GM13976 (cell line): ENCODE measurements at regions not wholly inside any gene's neighbourhood (a gene's known extent, or its start where the extent isn't known, plus 50 kb on each side); places are given as distances from the start of the nearest gene placed in this dataset.

ENCODE experiments used
- DNase-seq: peaks from one replicate; pipeline ENCODE4 v3.0.0; 2012; ENCODE audit warnings: low spot score
- in situ Hi-C: fragments of 300-500 bp; cut with MboI; formaldehyde crosslinking; loops from one replicate; pipeline ENCODE4 v1.12.0; 2022; ENCODE audit warnings: low sequenced_read_pairs, mixed read lengths, inconsistent platforms; ENCODE audit not compliant: unreplicated experiment
- TF ChIP-seq, protein P1 (sequence below): IDR thresholded peaks from 2 replicates; pipeline ENCODE4 v1.5.1; 2012; ENCODE audit warnings: borderline replicate concordance, mild to moderate bottlenecking; ENCODE audit not compliant: insufficient read depth; ENCODE audit errors: extremely low read depth, missing control alignments, control extremely low read depth

DNA sequence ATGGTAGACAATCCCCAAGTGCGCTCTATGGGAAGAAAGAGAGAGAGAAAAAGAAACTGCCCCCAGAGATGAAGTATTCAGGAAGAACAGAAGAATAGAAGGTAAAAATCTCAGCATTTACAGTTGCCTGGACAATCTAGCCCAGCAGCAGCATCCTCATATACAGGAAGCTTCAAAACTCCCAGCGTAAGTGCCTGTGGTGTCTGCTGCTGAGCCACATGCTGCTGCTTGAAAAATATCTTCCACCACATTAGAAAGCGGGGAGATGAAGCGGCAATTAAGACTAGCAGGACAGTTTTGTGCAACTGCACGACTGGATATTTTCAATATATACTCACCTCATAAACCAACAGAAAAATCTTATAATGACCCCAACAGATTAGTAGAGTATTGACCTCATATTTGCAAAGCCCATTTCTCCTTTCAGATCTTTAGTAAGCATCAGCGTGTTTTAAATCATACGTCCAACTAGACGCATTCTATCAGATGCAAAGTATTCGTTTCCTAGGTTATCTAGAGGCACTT, 972.0 kb upstream of the TENM3 start:
- no peak for DNase-seq
- TF ChIP-seq, protein P1, sequence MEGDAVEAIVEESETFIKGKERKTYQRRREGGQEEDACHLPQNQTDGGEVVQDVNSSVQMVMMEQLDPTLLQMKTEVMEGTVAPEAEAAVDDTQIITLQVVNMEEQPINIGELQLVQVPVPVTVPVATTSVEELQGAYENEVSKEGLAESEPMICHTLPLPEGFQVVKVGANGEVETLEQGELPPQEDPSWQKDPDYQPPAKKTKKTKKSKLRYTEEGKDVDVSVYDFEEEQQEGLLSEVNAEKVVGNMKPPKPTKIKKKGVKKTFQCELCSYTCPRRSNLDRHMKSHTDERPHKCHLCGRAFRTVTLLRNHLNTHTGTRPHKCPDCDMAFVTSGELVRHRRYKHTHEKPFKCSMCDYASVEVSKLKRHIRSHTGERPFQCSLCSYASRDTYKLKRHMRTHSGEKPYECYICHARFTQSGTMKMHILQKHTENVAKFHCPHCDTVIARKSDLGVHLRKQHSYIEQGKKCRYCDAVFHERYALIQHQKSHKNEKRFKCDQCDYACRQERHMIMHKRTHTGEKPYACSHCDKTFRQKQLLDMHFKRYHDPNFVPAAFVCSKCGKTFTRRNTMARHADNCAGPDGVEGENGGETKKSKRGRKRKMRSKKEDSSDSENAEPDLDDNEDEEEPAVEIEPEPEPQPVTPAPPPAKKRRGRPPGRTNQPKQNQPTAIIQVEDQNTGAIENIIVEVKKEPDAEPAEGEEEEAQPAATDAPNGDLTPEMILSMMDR: no peak
- in situ Hi-C loops: no loop called here

DNA sequence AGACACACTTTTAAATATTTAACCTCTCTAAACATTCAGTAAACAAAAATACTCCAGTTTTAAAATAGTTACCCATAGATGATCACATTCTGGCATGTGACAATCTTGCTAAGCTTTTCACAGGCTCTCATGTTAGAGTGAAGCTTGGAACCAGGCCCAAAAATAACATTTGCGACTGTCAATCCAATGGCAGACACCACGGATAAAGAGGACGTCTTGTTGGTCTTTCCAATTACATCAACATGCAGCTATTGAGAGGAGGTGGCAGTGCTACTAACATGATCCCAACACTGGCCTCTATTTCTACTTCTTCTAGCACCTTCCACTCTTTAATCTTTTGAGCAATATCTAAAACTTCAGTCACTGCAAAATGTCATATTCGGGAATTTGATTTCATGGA, 970.8 kb upstream of the TENM3 start:
- DNase-seq: no peak
- in situ Hi-C loops: no loop called here
- TF ChIP-seq, protein P1: no peak

DNA sequence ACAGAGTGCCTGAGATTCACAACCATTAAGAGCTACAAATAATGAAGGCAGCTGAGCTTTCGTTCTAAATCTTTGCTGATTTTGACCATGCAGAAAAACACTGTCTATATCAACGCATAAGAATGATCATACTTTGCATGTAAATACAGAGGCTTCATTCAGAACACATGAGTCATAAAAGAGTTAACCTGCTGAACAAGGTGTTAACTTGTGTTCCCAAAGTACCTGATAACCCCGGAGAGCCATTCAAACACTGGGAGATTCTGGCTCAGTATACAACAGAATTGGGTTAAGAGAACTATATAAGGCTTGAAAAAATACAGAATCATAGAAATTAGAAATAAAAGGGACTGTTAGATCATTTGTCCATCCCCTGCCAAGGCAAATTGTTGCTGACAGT, 964.3 kb upstream of the TENM3 start:
- in situ Hi-C loops: no loop called here
- TF ChIP-seq, protein P1: no peak
- no peak for DNase-seq

DNA sequence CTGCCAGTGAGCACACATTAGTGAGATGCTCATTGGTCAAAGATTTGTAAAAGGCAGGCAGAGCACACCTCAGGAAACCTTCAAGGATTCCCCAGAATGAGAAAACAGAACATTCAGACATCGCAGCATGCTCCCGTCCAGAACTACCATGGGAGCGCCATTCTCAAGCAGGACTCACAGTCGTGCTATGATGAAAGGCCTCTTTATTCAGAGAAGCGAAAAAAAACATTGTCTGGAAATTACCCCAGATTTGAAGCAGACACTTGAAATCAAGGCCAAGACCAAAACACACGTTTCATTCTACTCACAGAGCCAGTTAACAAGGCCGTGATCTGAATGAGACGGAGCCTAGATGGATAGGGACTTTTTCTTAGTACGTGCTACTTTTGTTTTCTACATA, 961.8 kb upstream of the TENM3 start:
- DNase-seq: no peak
- in situ Hi-C loops: no loop called here
- TF ChIP-seq, protein P1: no peak

DNA sequence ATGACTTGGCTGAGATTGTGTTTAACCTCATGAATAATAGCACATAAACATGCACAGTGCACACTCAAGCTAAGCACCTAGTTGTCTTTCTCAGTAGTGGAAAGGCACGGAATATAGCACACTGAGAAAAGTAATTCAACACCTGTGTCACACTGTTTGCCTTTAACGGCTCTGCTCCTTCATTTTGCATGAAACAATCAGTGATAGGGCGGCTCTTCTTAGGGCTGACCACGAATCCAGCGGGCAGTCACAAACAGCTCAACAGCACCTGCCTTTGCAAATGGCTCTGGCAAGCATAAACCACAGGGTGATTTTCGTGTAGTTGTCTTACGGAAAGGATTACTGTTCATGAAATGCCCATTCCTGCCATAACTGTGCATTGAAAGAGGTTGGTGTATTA, 954.0 kb upstream of the TENM3 start:
- DNase-seq: no peak
- TF ChIP-seq, protein P1: no peak
- in situ Hi-C loops: no loop called here

DNA sequence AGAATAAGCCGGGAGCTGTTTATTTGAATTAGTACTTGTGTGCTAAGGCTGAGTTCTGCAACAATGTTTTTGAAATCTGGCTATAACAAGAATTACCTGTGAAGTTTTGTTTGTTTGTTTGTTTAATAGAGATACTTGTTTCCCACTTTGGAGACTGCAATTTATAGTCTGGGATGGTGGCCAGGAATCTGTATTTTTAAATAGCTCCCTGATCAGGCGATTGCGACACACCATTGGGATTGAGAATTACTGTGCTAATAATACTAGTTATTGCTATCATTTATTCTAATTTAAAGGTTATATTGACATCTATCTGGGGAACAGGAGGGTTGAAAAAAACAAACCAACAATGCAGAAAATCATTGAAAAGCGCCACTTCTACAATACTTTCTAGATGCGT, 951.6 kb upstream of the TENM3 start:
- TF ChIP-seq, protein P1: no peak
- in situ Hi-C loops: no loop called here
- DNase-seq: no peak

DNA sequence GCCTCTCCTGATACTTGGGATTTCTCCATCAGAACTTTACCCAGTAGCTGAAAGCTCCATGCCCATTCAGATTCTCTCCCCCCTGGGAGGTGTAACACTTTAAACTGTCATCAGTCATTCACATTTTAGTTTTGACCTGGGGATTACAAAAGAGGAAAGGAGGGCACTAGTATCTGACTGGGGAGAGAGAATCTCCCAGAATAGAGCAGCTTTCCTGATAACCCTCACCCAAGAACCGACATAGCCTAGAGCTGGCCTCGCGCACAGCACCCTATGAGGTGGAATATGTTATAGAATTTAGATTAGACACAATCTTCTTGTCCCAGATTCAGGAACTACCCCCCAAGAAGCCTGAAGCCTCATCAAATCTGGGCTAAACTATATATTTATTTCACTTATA, 950.2 kb upstream of the TENM3 start:
- TF ChIP-seq, protein P1: no peak
- DNase-seq: no peak
- in situ Hi-C loops: no loop called here
